ENCODE measurements at regions not wholly inside any gene's neighbourhood (a gene's known extent, or its start where the extent isn't known, plus 50 kb on each side); places are given as distances from the start of the nearest gene placed in this dataset.

DNA sequence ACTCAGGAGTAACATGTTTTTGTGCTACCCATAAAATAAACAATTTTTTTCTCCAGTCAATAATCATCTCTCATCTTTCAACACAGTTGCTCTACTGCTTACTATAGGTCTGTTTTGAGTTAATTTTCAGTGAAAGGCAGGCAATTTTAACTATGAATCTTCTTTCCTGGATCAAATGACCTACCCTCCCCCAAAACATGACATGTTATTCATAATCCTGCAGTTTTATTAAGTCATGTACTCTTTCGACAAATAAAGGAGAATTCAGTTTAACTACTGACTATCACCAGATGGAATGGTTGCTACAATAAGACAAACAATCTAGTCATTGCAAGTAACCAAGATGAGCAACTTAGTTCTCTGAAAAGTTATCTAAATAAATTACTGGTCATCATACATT lies 106.0 kb upstream of the FAR2 start:
- no peaks in the 10 kb centered on the region for H3K9me3 ChIP-seq
- H3K27me3 ChIP-seq: no peaks in the 10 kb centered on the region
- H3K27ac ChIP-seq: no peak overlapping the region
- no peak for TF ChIP-seq POLR2AphosphoS5 (IDR thresholded peaks at IDR 0.05)
- H3K4me3 ChIP-seq: no peak overlapping the region
- no peak for DNase-seq (ENCODE audit: low spot score in 2 of 2)
- H3K36me3 ChIP-seq: no peaks in the 10 kb centered on the region
- no peaks in the 10 kb centered on the region for H3K4me1 ChIP-seq
- intact Hi-C loops (cut with DNase I; ENCODE audit: low total_unique reads): no loop called here

DNA sequence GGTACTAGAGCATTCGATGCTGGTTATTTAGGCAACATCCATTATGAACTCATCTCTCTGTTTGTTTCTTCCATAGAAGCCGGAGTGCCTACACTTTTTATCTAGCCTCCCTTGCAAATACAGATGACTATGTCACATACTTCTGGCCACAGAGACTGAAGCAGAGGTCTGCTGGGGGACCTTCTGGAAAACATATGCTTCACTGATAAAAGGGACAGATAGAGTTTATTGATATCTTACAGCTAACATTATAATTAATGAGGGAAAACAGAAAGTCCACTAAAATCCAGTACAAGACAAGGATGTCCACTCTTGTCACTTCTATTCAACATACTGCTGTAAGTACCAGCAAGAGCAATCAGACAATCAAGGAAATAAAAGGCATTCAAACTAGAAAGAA lies 104.3 kb upstream of the FAR2 start:
- Histone ChIP-seq H3K4me1 (no peaks in the 10 kb centered on the region), H3K27ac (no peak overlapping the region), H3K27me3 (no peaks in the 10 kb centered on the region), H3K36me3 (no peaks in the 10 kb centered on the region), H3K4me3 (no peak overlapping the region), H3K9me3 (no peaks in the 10 kb centered on the region)
- TF ChIP-seq POLR2AphosphoS5 (IDR thresholded peaks at IDR 0.05) (no peak), POLR2A (IDR thresholded peaks at IDR 0.05) (no peak)
- TF ChIP-seq, protein P1, sequence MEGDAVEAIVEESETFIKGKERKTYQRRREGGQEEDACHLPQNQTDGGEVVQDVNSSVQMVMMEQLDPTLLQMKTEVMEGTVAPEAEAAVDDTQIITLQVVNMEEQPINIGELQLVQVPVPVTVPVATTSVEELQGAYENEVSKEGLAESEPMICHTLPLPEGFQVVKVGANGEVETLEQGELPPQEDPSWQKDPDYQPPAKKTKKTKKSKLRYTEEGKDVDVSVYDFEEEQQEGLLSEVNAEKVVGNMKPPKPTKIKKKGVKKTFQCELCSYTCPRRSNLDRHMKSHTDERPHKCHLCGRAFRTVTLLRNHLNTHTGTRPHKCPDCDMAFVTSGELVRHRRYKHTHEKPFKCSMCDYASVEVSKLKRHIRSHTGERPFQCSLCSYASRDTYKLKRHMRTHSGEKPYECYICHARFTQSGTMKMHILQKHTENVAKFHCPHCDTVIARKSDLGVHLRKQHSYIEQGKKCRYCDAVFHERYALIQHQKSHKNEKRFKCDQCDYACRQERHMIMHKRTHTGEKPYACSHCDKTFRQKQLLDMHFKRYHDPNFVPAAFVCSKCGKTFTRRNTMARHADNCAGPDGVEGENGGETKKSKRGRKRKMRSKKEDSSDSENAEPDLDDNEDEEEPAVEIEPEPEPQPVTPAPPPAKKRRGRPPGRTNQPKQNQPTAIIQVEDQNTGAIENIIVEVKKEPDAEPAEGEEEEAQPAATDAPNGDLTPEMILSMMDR (IDR thresholded peaks at IDR 0.05): no peak
- intact Hi-C loops (cut with DNase I; ENCODE audit: low total_unique reads): no loop called here
- DNase-seq (ENCODE audit: low spot score in 2 of 2): no peak

DNA sequence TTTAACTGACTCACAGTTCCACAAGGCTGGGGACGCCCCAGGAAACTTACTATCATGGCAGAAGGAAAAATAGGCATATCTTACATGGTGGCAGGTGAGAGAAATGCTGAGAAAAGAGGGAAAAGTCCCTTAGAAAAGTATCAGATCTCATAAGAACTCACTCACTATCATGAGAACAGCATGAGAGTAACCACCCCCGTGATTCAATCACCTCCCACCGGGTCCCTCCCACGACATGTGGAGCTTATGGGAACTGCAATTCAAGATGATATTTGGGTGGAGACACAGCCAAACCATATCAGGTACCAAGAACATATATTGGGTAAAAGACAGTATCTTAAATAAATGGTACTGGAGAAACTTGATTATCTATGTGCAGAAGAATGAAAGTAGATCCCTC lies 100.3 kb upstream of the FAR2 start:
- H3K4me1 ChIP-seq: no peaks in the 10 kb centered on the region
- no peaks in the 10 kb centered on the region for H3K27me3 ChIP-seq
- no peak overlapping the region for H3K27ac ChIP-seq
- intact Hi-C loops (cut with DNase I; ENCODE audit: low total_unique reads): no loop called here
- no peaks in the 10 kb centered on the region for H3K9me3 ChIP-seq
- no peak for DNase-seq (ENCODE audit: low spot score in 2 of 2)
- no peaks in the 10 kb centered on the region for H3K36me3 ChIP-seq
- TF ChIP-seq POLR2AphosphoS5 (IDR thresholded peaks at IDR 0.05): no peak
- TF ChIP-seq, protein P1 (IDR thresholded peaks at IDR 0.05): no peak
- no peak for TF ChIP-seq POLR2A (IDR thresholded peaks at IDR 0.05)
- no peak overlapping the region for H3K4me3 ChIP-seq

DNA sequence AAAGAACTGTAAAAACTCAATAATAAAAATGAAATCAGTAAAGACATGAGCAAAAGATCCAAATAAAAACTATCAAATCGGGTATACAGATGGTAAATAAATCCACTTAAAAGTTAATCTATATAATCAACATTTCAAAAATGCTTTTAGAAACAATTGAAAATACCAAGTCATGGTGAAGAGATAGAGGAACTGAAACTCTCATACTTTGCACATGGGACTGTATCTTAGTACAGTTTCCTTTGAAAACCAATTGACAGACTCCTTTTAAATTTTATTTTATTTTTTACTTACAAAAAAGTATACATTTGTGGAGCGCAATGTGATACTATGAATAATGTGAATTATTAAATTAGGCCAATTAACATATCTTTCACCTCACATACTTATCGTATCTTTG lies 98.6 kb upstream of the FAR2 start:
- Histone ChIP-seq H3K4me3 (no peak overlapping the region), H3K36me3 (no peaks in the 10 kb centered on the region), H3K4me1 (no peaks in the 10 kb centered on the region), H3K27me3 (no peaks in the 10 kb centered on the region), H3K9me3 (no peaks in the 10 kb centered on the region), H3K27ac (no peak overlapping the region)
- DNase-seq (ENCODE audit: low spot score in 2 of 2): no peak
- TF ChIP-seq POLR2A (IDR thresholded peaks at IDR 0.05) (no peak), POLR2AphosphoS5 (IDR thresholded peaks at IDR 0.05) (no peak)
- intact Hi-C loops (cut with DNase I; ENCODE audit: low total_unique reads): no loop called here

DNA sequence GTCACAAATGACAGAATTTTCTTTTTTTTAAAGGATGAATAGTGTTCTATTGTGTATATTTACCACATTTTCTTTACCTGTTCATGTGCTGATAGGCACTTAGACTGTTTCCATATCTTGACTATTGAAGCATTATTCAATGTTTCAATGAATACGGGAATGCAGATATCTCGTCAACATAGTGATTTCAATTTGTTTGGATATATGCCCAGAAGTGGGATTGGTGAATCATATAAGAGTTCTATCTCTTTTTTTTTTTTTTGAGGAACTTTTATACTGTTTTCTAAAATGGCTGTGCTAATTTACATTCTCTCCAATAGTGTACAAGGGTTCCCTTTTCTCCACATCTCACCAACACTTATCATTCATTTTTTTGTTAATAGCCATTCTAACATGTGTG lies 97.9 kb upstream of the FAR2 start:
- H3K27ac ChIP-seq: no peak overlapping the region
- intact Hi-C loops (cut with DNase I; ENCODE audit: low total_unique reads): no loop called here
- TF ChIP-seq, protein P1 (IDR thresholded peaks at IDR 0.05): no peak
- no peaks in the 10 kb centered on the region for H3K9me3 ChIP-seq
- H3K4me1 ChIP-seq: no peaks in the 10 kb centered on the region
- DNase-seq (ENCODE audit: low spot score in 2 of 2): no peak
- no peaks in the 10 kb centered on the region for H3K36me3 ChIP-seq
- no peaks in the 10 kb centered on the region for H3K27me3 ChIP-seq
- no peak overlapping the region for H3K4me3 ChIP-seq

DNA sequence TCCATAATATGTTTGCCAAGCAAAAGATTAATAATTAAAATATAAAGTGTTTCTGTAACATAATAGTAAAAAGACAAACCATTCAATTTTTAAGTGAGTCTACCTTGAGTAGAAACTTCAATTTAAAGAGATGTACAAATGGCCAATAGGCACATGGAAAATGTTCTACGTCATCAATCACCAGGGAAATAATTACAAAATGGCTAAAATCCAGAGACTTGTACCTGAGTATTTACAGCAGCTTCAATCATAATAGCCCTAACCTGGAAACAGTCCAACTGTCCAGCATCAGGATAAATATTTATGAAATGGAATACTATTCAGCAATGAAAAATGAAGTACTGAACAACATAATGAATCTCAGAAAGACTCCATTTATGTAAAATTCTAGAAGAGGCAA lies 95.5 kb upstream of the FAR2 start:
- no peaks in the 10 kb centered on the region for H3K36me3 ChIP-seq
- no peaks in the 10 kb centered on the region for H3K4me1 ChIP-seq
- no peak for DNase-seq (ENCODE audit: low spot score in 2 of 2)
- intact Hi-C loops (cut with DNase I; ENCODE audit: low total_unique reads): no loop called here
- TF ChIP-seq POLR2AphosphoS5 (IDR thresholded peaks at IDR 0.05): no peak
- TF ChIP-seq POLR2A (IDR thresholded peaks at IDR 0.05): no peak
- TF ChIP-seq, protein P1 (IDR thresholded peaks at IDR 0.05): no peak
- H3K9me3 ChIP-seq: no peaks in the 10 kb centered on the region
- H3K4me3 ChIP-seq: no peak overlapping the region
- no peaks in the 10 kb centered on the region for H3K27me3 ChIP-seq
- H3K27ac ChIP-seq: no peak overlapping the region
